AG20443 (cell line): ENCODE measurements at regions not wholly inside any gene's neighbourhood (a gene's known extent, or its start where the extent isn't known, plus 50 kb on each side); places are given as distances from the start of the nearest gene placed in this dataset.
A peak's percentile ranks its signal among the peaks of the same experiment; 100 is the strongest.
"Not testable (repeated sequence)": the region's sequence is repeated elsewhere in the genome, so short reads cannot be mapped to it uniquely, and the experiment has no call there.

Experiments used
- DNase-seq: peaks from one replicate; pipeline ENCODE4 v3.0.0; 2012; ENCODE audit warnings: low spot score, mixed read lengths

DNA sequence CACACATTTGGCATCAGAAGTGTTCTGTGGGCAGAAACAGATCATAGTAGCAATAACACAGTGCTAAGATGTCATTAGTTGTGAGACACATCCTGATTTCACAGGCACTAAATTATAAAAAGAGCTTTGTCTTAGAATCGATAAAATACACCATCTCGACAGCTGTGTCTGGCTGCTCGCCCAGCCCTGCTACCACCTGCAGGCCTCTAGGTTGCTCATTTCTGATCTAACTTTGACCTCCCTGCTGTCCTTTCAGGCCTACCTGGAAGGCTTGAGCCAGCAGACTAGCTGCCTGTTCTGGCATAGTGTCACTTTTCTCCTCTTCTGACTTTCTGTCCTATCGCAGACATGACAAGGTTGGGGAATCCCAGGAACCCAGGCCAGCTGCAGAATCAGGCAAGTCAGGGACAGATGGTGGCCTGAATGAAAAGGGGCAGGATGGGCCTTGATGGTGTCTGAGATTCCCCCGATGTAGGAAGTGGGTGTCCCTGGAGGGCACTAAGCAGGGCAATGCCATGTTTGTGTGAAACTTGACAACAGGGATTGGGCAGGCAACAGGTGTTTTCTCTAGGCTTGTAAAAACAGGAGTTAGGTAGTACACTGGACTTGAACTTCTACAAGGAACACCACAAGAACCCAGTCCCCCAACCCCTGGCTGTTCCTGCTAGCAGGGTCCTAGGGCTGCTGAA lies 66.6 kb upstream of the RHOU start:
- no peak for DNase-seq

DNA sequence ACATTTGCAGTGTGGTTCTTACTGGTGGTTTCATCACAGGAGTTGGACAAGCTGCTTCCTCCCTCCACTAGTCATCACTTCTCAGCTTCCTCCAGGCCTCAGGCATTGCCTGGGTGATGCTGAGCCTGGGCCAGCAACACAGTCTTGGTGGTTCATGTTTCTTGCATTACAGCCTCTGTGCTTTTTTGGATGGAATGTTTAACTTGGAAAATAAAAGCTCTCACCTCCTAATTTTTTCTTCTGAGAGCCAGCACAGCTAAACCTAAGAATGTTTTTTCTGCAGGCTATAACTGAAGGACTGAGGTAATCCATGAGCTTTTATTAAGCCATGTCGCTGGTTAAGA lies 66.1 kb upstream of the RHOU start:
- DNase-seq = peak; percentile 81

DNA sequence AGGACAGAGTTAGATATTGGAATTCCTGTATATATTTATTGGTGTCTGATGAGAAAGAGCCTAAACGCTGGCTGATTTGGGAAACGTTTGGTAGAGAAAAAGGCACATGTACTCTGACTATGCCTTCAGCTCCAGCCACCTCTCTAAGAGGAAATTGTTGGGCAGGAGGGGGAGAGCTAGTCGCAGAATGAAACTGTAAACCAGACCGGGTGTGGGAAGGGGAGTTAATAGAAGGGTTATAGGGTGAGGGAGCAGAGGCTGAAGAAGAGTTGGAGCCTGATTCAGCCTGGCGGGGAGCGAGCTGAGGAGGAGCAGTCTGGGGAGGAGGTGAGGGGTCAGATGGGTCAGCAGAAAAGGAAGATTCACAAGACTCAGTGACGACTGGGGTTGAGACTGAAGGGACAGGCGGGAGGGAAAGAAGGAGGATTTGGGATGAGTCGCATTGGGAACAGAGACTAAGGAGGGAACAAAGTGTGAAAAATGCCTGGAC lies 54.2 kb upstream of the RHOU start:
- DNase-seq = not testable (repeated sequence)

DNA sequence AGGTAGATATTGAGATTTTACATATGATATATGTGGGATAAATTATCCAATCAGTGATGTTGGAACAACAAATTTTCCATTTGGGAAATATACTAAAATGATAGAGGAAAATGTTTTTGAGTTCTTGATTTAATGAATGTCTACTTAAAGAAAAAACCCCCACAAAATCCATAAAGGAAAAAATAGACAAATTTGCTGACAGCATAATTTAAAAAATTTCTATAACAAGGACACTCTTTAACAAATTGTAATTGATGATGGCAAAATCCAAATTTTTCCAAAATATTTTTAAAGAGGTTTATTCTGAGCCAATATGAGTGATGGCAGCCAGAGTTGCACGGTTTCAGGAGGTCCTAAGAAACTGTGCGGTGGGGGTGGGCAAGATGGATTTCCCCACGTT lies 51.9 kb upstream of the RHOU start:
- no peak for DNase-seq

DNA sequence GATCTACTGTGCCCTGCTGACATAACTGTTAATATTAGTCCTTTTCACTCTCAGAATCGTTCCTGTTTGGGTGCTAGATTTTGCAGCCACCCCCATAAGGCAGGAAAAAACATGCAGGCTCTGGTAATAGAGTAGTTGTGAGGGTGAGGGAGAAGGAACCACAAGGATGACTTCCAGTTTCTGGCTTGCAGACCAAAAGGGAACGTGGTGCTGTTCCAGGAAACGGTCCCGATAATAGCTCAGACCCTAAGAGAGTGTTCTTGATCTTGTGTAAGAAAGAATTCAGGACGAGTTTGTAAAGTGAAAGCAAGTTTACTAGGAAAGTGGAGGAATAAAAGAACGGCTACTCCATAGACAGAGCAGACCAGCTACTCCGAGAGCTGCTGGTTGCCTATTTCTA lies 50.7 kb upstream of the RHOU start:
- DNase-seq = no peak

DNA sequence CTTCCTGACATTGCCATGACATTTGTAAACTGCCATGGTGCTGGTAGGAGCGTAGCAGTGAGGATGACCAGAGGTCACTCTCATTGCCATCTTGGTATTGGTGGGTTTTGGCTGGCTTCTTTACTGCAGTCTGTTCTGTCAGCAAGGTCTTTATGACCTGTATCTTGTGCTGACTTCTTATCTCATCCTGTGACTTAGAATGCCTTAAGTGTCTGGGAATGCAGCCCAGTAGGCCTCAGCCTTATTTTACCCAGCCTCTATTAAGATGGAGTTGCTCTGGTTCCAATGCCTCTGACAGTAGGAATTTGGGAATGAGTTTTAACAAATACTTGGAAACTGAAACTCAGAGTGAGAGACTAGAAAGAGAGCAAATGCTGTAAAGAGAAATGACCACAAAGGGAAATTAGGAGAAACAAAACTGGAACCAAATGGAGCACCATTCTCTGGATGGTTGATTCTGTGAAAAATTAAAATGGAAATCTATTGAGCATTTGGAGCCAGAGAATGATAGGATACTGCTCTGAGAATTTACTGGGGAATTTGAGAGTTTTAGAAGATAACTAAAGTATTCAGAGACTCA lies 50.1 kb upstream of the RHOU start:
- DNase-seq = no peak
